Stimulated activated CD4-positive, alpha-beta T cell treated with anti-CD3 and anti-CD28 coated beads, Interleukin-12 subunit alpha, Interleukin-12 subunit beta, amount 100 ng/mL, for 4 hours (primary cell): ENCODE measurements at regions not wholly inside any gene's neighbourhood (a gene's known extent, or its start where the extent isn't known, plus 50 kb on each side); places are given as distances from the start of the nearest gene placed in this dataset.

Source experiments
- DNase-seq: peaks from one replicate; pipeline ENCODE4 v3.0.0-alpha.2; 2020

- no peak for DNase-seq
Measured at GRCh38 chr3:25021816-25022215, 406.2 kb upstream of the RARB start.

- no peak for DNase-seq
Measured at GRCh38 chr3:25023876-25024275, 404.2 kb upstream of the RARB start.

- DNase-seq = no peak
Measured at GRCh38 chr3:25025236-25025635, 402.8 kb upstream of the RARB start.

- DNase-seq = no peak
Measured at GRCh38 chr3:25027650-25028049, 400.4 kb upstream of the RARB start.

GRCh38 chr3:25029820-25030219 lies 398.2 kb upstream of the RARB start:
- DNase-seq = no peak

- DNase-seq = no peak
Measured at GRCh38 chr3:25032344-25032743, 395.7 kb upstream of the RARB start.

GRCh38 chr3:25033407-25034029 lies 394.5 kb upstream of the RARB start:
- no peak for DNase-seq

- no peak for DNase-seq
Measured at GRCh38 chr3:25035526-25035925, 392.5 kb upstream of the RARB start.

- DNase-seq = no peak
Measured at GRCh38 chr3:25036633-25037032, 391.4 kb upstream of the RARB start.

GRCh38 chr3:25037049-25037547 lies 391.0 kb upstream of the RARB start:
- no peak for DNase-seq

- DNase-seq = no peak
Measured at GRCh38 chr3:25038271-25038670, 389.8 kb upstream of the RARB start.

- DNase-seq = no peak
Measured at GRCh38 chr3:25038922-25039321, 389.1 kb upstream of the RARB start.

GRCh38 chr3:25040748-25041147 lies 387.3 kb upstream of the RARB start:
- no peak for DNase-seq

- no peak for DNase-seq
Measured at GRCh38 chr3:25041871-25042584, 386.0 kb upstream of the RARB start.

GRCh38 chr3:25043177-25043576 lies 384.9 kb upstream of the RARB start:
- DNase-seq = no peak

GRCh38 chr3:25043749-25044148 lies 384.3 kb upstream of the RARB start:
- DNase-seq = no peak

GRCh38 chr3:25044762-25045710 lies 383.0 kb upstream of the RARB start:
- no peak for DNase-seq

- no peak for DNase-seq
Measured at GRCh38 chr3:25046911-25047771, 380.9 kb upstream of the RARB start.

- DNase-seq = no peak
Measured at GRCh38 chr3:25049304-25049703, 378.8 kb upstream of the RARB start.

- DNase-seq = no peak
Measured at GRCh38 chr3:25053360-25053759, 374.7 kb upstream of the RARB start.

GRCh38 chr3:25056036-25056755 lies 371.9 kb upstream of the RARB start:
- no peak for DNase-seq
